ENCODE measurements at regions not wholly inside any gene's neighbourhood (a gene's known extent, or its start where the extent isn't known, plus 50 kb on each side); places are given as distances from the start of the nearest gene placed in this dataset.

GRCh38 chr2:195586062-195586714, 70.8 kb upstream of the SLC39A10 start:
- DNase-seq (ENCODE audit: low spot score in 2 of 2): no peak
- Histone ChIP-seq H3K4me3 (no peak overlapping the region), H3K27me3 (no peaks in the 10 kb centered on the region), H3K9me3 (no peaks in the 10 kb centered on the region), H3K36me3 (no peaks in the 10 kb centered on the region), H3K27ac (no peak overlapping the region), H3K4me1 (peaks cover 3% of the 10 kb centered on the region)
- WGBS: 65% methylated on average over 1 of the region's 1 CpG
- TF ChIP-seq POLR2A (IDR thresholded peaks at IDR 0.05): no peak
- TF ChIP-seq CTCF (IDR thresholded peaks at IDR 0.05): no peak
- TF ChIP-seq POLR2AphosphoS5 (IDR thresholded peaks at IDR 0.05): no peak
- no peak for TF ChIP-seq EP300 (IDR thresholded peaks at IDR 0.05)

- H3K9me3 ChIP-seq: no peaks in the 10 kb centered on the region
- no peaks in the 10 kb centered on the region for H3K4me1 ChIP-seq
- no peak for DNase-seq (ENCODE audit: low spot score in 2 of 2)
- no peak overlapping the region for H3K27ac ChIP-seq
- no peaks in the 10 kb centered on the region for H3K27me3 ChIP-seq
- TF ChIP-seq POLR2AphosphoS5 (IDR thresholded peaks at IDR 0.05): no peak
- no peak for TF ChIP-seq POLR2A (IDR thresholded peaks at IDR 0.05)
- no peak for TF ChIP-seq CTCF (IDR thresholded peaks at IDR 0.05)
- no peak for TF ChIP-seq EP300 (IDR thresholded peaks at IDR 0.05)
- H3K36me3 ChIP-seq: no peaks in the 10 kb centered on the region
- whole genome bisulfite sequencing: 93% methylated on average over 1 of the region's 1 CpG
- H3K4me3 ChIP-seq: no peak overlapping the region
Measured at GRCh38 chr2:195582188-195582587, 74.8 kb upstream of the SLC39A10 start.

GRCh38 chr2:195579776-195580555, 77.1 kb upstream of the SLC39A10 start:
- no peak for TF ChIP-seq POLR2A (IDR thresholded peaks at IDR 0.05)
- no peak for TF ChIP-seq POLR2AphosphoS5 (IDR thresholded peaks at IDR 0.05)
- TF ChIP-seq CTCF (IDR thresholded peaks at IDR 0.05): no peak
- no peak for TF ChIP-seq EP300 (IDR thresholded peaks at IDR 0.05)
- 76% methylated on average over 2 of the region's 2 CpGs for WGBS
- H3K4me3 ChIP-seq: no peak overlapping the region
- H3K9me3 ChIP-seq: no peaks in the 10 kb centered on the region
- no peaks in the 10 kb centered on the region for H3K27me3 ChIP-seq
- peaks cover 11% of the 10 kb centered on the region for H3K4me1 ChIP-seq
- no peaks in the 10 kb centered on the region for H3K36me3 ChIP-seq
- H3K27ac ChIP-seq: no peak overlapping the region
- no peak for DNase-seq (ENCODE audit: low spot score in 2 of 2)

GRCh38 chr2:195575879-195576401, 81.1 kb upstream of the SLC39A10 start:
- no peak overlapping the region for H3K27ac ChIP-seq
- H3K4me3 ChIP-seq: no peak overlapping the region
- no peaks in the 10 kb centered on the region for H3K9me3 ChIP-seq
- no peak for DNase-seq (ENCODE audit: low spot score in 2 of 2)
- TF ChIP-seq POLR2A (IDR thresholded peaks at IDR 0.05): no peak
- TF ChIP-seq POLR2AphosphoS5 (IDR thresholded peaks at IDR 0.05): no peak
- TF ChIP-seq CTCF (IDR thresholded peaks at IDR 0.05): no peak
- TF ChIP-seq EP300 (IDR thresholded peaks at IDR 0.05): no peak
- WGBS: 17% methylated on average over 4 of the region's 4 CpGs
- H3K36me3 ChIP-seq: no peaks in the 10 kb centered on the region
- H3K27me3 ChIP-seq: no peaks in the 10 kb centered on the region
- peaks cover 11% of the 10 kb centered on the region for H3K4me1 ChIP-seq

GRCh38 chr2:195575016-195575415, 82.0 kb upstream of the SLC39A10 start:
- H3K4me1 ChIP-seq: peaks cover 11% of the 10 kb centered on the region
- no peak for DNase-seq (ENCODE audit: low spot score in 2 of 2)
- H3K27ac ChIP-seq: no peak overlapping the region
- TF ChIP-seq POLR2A (IDR thresholded peaks at IDR 0.05): no peak
- TF ChIP-seq POLR2AphosphoS5 (IDR thresholded peaks at IDR 0.05): no peak
- TF ChIP-seq CTCF (IDR thresholded peaks at IDR 0.05): no peak
- no peak for TF ChIP-seq EP300 (IDR thresholded peaks at IDR 0.05)
- no peak overlapping the region for H3K4me3 ChIP-seq
- WGBS: 92% methylated on average over 2 of the region's 2 CpGs
- H3K9me3 ChIP-seq: no peaks in the 10 kb centered on the region
- H3K27me3 ChIP-seq: no peaks in the 10 kb centered on the region
- H3K36me3 ChIP-seq: no peaks in the 10 kb centered on the region

Data from suprapubic skin (tissue), 4 donors.